Posterior cingulate gyrus (tissue), 11 donors: ENCODE measurements at regions not wholly inside any gene's neighbourhood (a gene's known extent, or its start where the extent isn't known, plus 50 kb on each side); places are given as distances from the start of the nearest gene placed in this dataset.

Experiments
- DNase-seq, 10 donors: peaks; one replicate each; pipeline versions ENCODE4 v3.0.0 to v3.0.0-alpha.2; 2020 to 2021; ENCODE audit warnings: mixed read lengths in 3 of 10
- intact Hi-C: fragments of 100-400 bp; cut with DNase I; formaldehyde crosslinking; loops from one replicate; pipeline ENCODE4 v1.15.1; 2023

GRCh38 chr14:65269732-65270131 lies 142.8 kb upstream of the FUT8 start:
- DNase-seq = no peak
- intact Hi-C loops = no loop called here

- intact Hi-C loops = no loop called here
- DNase-seq = no peak
Observed at GRCh38 chr14:65277027-65277426, 135.5 kb upstream of the FUT8 start.

GRCh38 chr14:65277580-65278270 lies 134.8 kb upstream of the FUT8 start:
- intact Hi-C loops = no loop called here
- DNase-seq = peak in 1 of 10 donors; percentile 29

- intact Hi-C loops = no loop called here
- DNase-seq = no peak
Observed at GRCh38 chr14:65278589-65278988, 133.9 kb upstream of the FUT8 start.

DNA sequence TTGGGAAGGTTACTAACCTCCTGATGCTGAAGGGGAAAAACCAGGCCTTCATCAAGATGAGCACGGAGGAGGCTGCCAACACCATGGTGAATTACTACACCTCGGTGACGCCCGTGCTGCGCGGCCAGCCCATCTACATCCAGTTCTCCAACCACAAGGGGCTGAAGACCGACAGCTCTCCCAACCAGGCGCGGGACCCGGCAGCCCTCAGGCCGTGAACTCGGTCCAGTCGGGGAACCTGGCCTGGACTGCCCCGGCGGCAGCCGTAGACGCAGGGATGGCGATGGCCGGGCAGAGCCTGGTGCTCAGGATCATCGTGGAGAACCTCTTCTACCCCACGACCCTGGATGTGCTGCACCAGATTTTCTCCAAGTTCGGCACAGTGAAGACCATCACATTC lies 133.0 kb upstream of the FUT8 start:
- DNase-seq = peak in 2 of 10 donors; percentile 14 to 80
- intact Hi-C loops = no loop called here

GRCh38 chr14:65279958-65280357 lies 132.6 kb upstream of the FUT8 start:
- peak in 1 of 10 donors; percentile 84 for DNase-seq

GRCh38 chr14:65280653-65281052 lies 131.9 kb upstream of the FUT8 start:
- intact Hi-C loops = loop anchor here (5.0 kb wide), 2 partner anchors 48 to 113 kb away; no protein-coding TSS in a partner anchor

More at GRCh38 chr14:65279958-65280357, 132.6 kb upstream of the FUT8 start:
- intact Hi-C loops = loop anchor here (5.0 kb wide), 2 partner anchors 48 to 113 kb away; no protein-coding TSS in a partner anchor

GRCh38 chr14:65281991-65282895 lies 130.3 kb upstream of the FUT8 start:
- peak in 8 of 10 donors; percentile 61 to 95 (median 73) for DNase-seq
- intact Hi-C loops = loop anchor here (1.0 to 5.0 kb wide), 4 partner anchors 50 to 131 kb away; partner anchors contain the start of gene FUT8

More at GRCh38 chr14:65280653-65281052, 131.9 kb upstream of the FUT8 start:
- peak in 1 of 10 donors; percentile 83 for DNase-seq

- intact Hi-C loops = loop anchor here (1.0 to 5.0 kb wide), 4 partner anchors 51 to 130 kb away; partner anchors contain the start of gene FUT8
Observed at GRCh38 chr14:65282896-65283253, 129.7 kb upstream of the FUT8 start.

GRCh38 chr14:65286443-65286842 lies 126.1 kb upstream of the FUT8 start:
- DNase-seq = peak in 2 of 10 donors; percentile 12 to 19
- intact Hi-C loops = no loop called here

More at GRCh38 chr14:65282896-65283253, 129.7 kb upstream of the FUT8 start:
- DNase-seq = no peak

DNA sequence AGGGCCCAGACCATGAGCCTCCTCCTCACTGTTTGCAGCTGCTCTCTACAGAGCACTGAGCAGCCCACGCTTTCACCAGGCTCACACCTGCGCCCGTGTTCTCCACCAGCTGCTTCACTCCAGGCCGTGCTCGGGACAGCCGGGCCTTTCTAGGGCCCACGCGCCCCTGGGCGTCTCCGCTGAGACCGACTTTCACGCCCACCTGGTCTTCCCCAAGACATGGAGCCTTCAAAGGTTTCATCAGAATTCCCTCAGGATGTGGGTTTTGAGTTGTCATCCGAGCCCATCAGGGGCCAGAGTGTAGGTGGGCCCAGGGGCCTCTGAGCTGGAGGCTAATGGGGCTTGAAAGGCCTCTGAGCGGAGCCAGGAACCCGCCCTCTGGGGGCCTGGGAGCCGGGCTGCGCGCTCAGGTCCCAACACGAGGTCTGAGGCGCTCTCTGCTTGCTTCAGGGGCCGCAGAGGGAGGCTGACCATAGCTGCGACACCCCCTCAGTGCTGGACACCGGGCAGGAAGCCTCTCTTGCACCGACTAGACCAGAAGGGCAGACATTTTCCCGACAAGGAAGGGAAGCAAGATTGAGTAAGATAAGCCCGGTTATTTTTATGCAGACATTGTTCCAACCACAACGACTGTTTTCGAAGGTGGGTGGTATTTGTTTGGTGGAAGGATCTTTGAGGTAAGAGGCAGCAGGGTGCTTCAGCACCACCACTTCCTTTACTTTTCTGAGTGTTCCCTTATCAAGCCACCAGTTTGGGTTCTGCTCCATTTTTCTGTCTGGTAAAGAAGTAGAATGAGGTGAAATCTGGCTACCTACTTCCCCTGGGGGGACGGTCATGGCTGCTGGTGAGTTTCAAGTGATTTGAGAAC lies 125.0 kb upstream of the FUT8 start:
- intact Hi-C loops = no loop called here
- no peak for DNase-seq

DNA sequence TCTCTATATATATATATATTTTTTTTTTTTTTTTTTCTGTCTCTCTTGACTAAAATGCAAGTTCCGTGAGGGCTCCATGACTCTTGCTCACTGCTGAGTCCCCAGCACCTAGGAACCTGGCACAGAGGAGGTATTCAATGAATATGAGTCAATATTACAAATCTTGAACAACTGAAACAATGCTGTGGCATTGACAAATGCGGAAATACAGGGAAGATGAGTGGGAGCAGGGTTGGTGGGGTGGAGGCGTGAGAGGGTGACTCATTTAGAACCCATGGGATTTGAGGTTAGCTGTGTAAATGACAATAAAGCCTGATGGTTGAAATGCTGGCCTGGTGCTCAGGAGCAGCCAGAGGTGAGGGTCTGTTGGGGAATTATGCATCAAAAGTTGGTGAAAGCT lies 121.7 kb upstream of the FUT8 start:
- DNase-seq = no peak
- intact Hi-C loops = loop anchor here (10.0 kb wide), 1 partner anchor 54 kb away; no protein-coding TSS in a partner anchor

DNA sequence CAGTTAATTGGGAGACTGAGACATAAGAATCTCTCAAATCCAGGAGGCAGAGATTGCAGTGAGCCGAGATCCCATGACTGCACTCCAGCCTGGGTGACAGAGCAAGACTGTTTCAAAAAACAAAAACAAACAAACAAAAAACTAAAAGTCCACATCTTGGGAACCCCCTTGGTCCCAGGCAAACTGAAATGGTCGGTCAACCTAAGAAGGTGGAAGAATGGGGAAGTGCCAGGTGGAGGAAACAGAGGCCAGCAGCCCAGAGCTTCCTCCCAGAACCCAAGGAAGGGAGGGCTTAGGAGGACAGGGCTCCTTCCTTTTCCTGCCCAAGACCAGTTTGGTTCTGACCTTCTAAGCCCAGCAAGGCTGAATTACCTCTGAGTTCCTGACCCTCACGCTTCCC lies 121.0 kb upstream of the FUT8 start:
- DNase-seq = no peak
- intact Hi-C loops = loop anchor here (10.0 kb wide), 1 partner anchor 53 kb away; no protein-coding TSS in a partner anchor

DNA sequence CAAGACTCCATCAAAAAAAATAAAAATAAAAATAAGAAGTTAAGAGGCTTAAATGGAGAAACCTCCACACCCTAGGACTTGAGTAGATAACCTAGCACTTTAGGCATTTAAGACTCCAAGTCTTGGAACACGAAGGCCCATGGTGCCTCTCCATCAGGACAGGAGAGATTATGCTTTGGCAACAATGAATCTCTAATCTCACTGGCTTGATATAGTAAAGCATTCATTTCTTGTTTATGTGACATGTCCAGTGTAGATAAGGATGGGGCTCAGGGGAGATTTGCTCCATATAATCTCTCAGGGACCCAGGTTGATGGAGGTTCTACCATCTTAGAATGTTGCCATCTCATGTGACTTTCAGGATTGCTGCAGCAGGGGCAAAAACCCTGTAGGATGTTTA lies 117.7 kb upstream of the FUT8 start:
- DNase-seq = no peak
- intact Hi-C loops = loop anchor here (10.0 kb wide), 1 partner anchor 50 kb away; no protein-coding TSS in a partner anchor

- no peak for DNase-seq
- intact Hi-C loops = loop anchor here (10.0 kb wide), 1 partner anchor 48 kb away; no protein-coding TSS in a partner anchor
Observed at GRCh38 chr14:65296402-65296801, 116.1 kb upstream of the FUT8 start.

GRCh38 chr14:65296876-65297275 lies 115.7 kb upstream of the FUT8 start:
- intact Hi-C loops = loop anchor here (10.0 kb wide), 1 partner anchor 48 kb away; no protein-coding TSS in a partner anchor
- DNase-seq = no peak

DNA sequence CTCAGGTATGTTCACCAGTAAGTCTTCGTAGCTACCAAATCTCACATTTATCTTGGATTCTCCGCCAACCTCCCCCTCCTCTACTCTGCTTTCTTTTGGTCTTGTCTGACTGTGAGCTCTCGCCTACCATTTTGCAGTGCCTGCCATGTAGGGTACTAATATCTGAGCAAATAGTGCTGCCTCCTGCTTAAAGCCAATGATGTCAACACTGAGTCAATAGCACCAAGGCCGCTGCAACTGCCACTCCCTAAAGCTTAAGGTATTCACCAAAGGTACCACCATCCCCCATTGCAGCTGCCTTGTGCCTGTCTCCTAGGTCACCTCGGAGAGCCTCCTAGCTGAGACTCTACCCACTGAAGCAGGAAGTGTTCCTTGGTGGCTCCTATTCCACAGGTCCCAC lies 114.8 kb upstream of the FUT8 start:
- intact Hi-C loops = loop anchor here (10.0 kb wide), 1 partner anchor 47 kb away; no protein-coding TSS in a partner anchor
- DNase-seq = no peak

DNA sequence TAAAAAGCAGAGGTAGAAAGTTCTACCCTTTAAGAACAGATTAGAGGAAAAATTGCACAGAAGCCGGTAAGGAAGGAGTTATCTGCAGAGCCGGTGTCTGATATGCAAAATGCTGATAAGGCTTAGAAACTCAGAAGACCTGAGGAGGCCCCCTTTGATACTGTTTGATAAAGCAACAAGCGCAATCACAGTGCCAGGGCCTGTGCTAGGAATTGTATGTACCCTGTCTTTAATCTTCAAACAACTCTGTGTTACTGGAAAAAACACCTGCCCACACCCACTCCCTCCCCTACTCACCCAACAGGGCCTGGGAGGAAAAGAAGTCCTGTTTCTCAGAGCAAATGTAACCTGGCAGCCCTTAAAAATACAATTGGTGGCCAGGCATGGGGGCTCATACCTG lies 112.7 kb upstream of the FUT8 start:
- intact Hi-C loops = loop anchor here (10.0 kb wide), 1 partner anchor 45 kb away; no protein-coding TSS in a partner anchor
- DNase-seq = no peak

DNA sequence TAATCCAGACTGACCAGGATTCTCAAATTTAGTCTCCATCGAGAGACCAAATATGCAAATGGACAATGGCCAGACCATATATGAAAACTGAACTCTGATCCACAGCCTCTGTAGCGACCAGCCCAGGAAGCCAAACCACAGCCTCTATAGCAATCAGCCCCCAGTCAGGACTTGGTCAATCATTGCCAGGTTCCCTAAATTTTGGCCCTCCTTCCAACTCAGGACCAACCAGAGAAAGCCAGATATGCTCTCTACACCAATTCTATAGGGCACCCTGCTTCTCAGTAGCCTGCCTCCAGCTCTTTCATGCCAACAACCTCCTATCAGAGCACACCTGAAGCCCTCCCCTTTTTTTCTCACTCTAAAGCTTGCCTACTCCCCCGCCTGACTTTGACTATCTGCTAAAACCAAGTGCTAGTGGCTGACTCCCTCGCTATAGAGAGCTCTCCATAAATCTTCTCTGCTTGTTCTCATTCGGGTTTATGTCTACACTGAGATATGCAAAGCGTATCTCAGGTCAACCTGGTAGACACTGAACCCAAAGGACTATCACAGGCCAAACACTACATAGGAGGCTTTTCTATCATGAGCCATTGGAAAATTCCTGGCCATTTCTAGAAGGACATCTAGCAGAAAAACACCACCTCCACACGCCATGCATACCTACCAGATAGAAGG lies 110.5 kb upstream of the FUT8 start:
- no peak for DNase-seq
- intact Hi-C loops = no loop called here
